Middle frontal gyrus (tissue), 1 donor: ENCODE measurements at regions not wholly inside any gene's neighbourhood (a gene's known extent, or its start where the extent isn't known, plus 50 kb on each side); places are given as distances from the start of the nearest gene placed in this dataset.
"Not testable (repeated sequence)": the region's sequence is repeated elsewhere in the genome, so short reads cannot be mapped to it uniquely, and the experiment has no call there.

Source experiments
- DNase-seq: peaks from one replicate; pipeline ENCODE4 v3.0.0-alpha.2; 2015; ENCODE audit warnings: low spot score; ENCODE audit errors: extremely low spot score

- no peak for DNase-seq
Observed at GRCh38 chr22:25281675-25282345, 62.4 kb downstream of the CRYBB2 start.

GRCh38 chr22:25282346-25282670 is 62.9 kb downstream of the CRYBB2 start:
- no peak for DNase-seq

- no peak for DNase-seq
Observed at GRCh38 chr22:25282671-25283561, 63.5 kb downstream of the CRYBB2 start.

GRCh38 chr22:25288481-25288880 is 69.0 kb downstream of the CRYBB2 start:
- not testable (repeated sequence) for DNase-seq

GRCh38 chr22:25301912-25302311 is 82.5 kb downstream of the CRYBB2 start:
- not testable (repeated sequence) for DNase-seq

GRCh38 chr22:25309586-25309985 is 90.1 kb downstream of the CRYBB2 start:
- not testable (repeated sequence) for DNase-seq

- DNase-seq = not testable (repeated sequence)
Observed at GRCh38 chr22:25311924-25312323, 92.5 kb downstream of the CRYBB2 start.

GRCh38 chr22:25318081-25318823 is 98.8 kb downstream of the CRYBB2 start:
- no peak for DNase-seq

- no peak for DNase-seq
Observed at GRCh38 chr22:25327018-25327755, 107.7 kb downstream of the CRYBB2 start.

- DNase-seq = no peak
Observed at GRCh38 chr22:25331050-25331449, 111.6 kb downstream of the CRYBB2 start.

GRCh38 chr22:25331911-25332310 is 112.5 kb downstream of the CRYBB2 start:
- DNase-seq = not testable (repeated sequence)

- no peak for DNase-seq
Observed at GRCh38 chr22:25332386-25332785, 112.9 kb downstream of the CRYBB2 start.

- DNase-seq = no peak
Observed at GRCh38 chr22:25334162-25334490, 114.7 kb downstream of the CRYBB2 start.

GRCh38 chr22:25334631-25335030 is 115.2 kb downstream of the CRYBB2 start:
- not testable (repeated sequence) for DNase-seq

GRCh38 chr22:25335276-25335675 is 115.8 kb downstream of the CRYBB2 start:
- not testable (repeated sequence) for DNase-seq

GRCh38 chr22:25340536-25340935 is 121.1 kb downstream of the CRYBB2 start:
- not testable (repeated sequence) for DNase-seq

GRCh38 chr22:25344366-25344765 is 124.9 kb downstream of the CRYBB2 start:
- not testable (repeated sequence) for DNase-seq

GRCh38 chr22:25346859-25347751 is 127.7 kb downstream of the CRYBB2 start:
- no peak for DNase-seq

GRCh38 chr22:25347752-25348102 is 128.3 kb downstream of the CRYBB2 start:
- DNase-seq = no peak

- DNase-seq = no peak
Observed at GRCh38 chr22:25348391-25348790, 129.0 kb downstream of the CRYBB2 start.
